Right lung (tissue), 2 donors: ENCODE measurements at regions not wholly inside any gene's neighbourhood (a gene's known extent, or its start where the extent isn't known, plus 50 kb on each side); places are given as distances from the start of the nearest gene placed in this dataset.

Source experiments
- DNase-seq, 2 donors: peaks; one replicate each; pipeline ENCODE4 v3.0.0-alpha.2; 2013

GRCh38 chr12:58268069-58268468 lies 326.7 kb downstream of the ATP23 start:
- peak in 1 of 2 donors; percentile 15 for DNase-seq

- DNase-seq, result peak; percentile 76 to 81
Measured at GRCh38 chr12:58269476-58269875, 328.1 kb downstream of the ATP23 start.

GRCh38 chr12:58270966-58271705 lies 329.8 kb downstream of the ATP23 start:
- DNase-seq, result peak; percentile 10 to 12

GRCh38 chr12:58272461-58272860 lies 331.1 kb downstream of the ATP23 start:
- no peak for DNase-seq

GRCh38 chr12:58277231-58277630 lies 335.9 kb downstream of the ATP23 start:
- no peak for DNase-seq

- no peak for DNase-seq
Measured at GRCh38 chr12:58283553-58283952, 342.2 kb downstream of the ATP23 start.

GRCh38 chr12:58285551-58285950 lies 344.2 kb downstream of the ATP23 start:
- DNase-seq, result no peak

GRCh38 chr12:58286353-58286752 lies 345.0 kb downstream of the ATP23 start:
- no peak for DNase-seq

GRCh38 chr12:58288190-58288589 lies 346.8 kb downstream of the ATP23 start:
- no peak for DNase-seq

GRCh38 chr12:58291106-58291505 lies 349.7 kb downstream of the ATP23 start:
- DNase-seq, result no peak

- no peak for DNase-seq
Measured at GRCh38 chr12:58293308-58293982, 352.1 kb downstream of the ATP23 start.

GRCh38 chr12:58295268-58295667 lies 353.9 kb downstream of the ATP23 start:
- no peak for DNase-seq

- DNase-seq, result no peak
Measured at GRCh38 chr12:58296863-58297262, 355.5 kb downstream of the ATP23 start.

- no peak for DNase-seq
Measured at GRCh38 chr12:58298803-58299202, 357.4 kb downstream of the ATP23 start.

- DNase-seq, result no peak
Measured at GRCh38 chr12:58299371-58299770, 358.0 kb downstream of the ATP23 start.

GRCh38 chr12:58301038-58301729 lies 359.8 kb downstream of the ATP23 start:
- DNase-seq, result no peak

GRCh38 chr12:58301730-58302122 lies 360.4 kb downstream of the ATP23 start:
- no peak for DNase-seq

GRCh38 chr12:58302487-58303011 lies 361.2 kb downstream of the ATP23 start:
- no peak for DNase-seq

GRCh38 chr12:58306266-58307000 lies 365.1 kb downstream of the ATP23 start:
- DNase-seq, result no peak

GRCh38 chr12:58309806-58310205 lies 368.4 kb downstream of the ATP23 start:
- DNase-seq, result no peak

- DNase-seq, result no peak
Measured at GRCh38 chr12:58310368-58310767, 369.0 kb downstream of the ATP23 start.
